Mesendoderm (in vitro differentiated cells): ENCODE measurements at regions not wholly inside any gene's neighbourhood (a gene's known extent, or its start where the extent isn't known, plus 50 kb on each side); places are given as distances from the start of the nearest gene placed in this dataset. TPM values are rescaled to one million over a fixed set of nuclear protein-coding genes. Genes with fewer than 3 reads are reported as not detected.

Source experiments
- small RNA-seq: library from polyadenylated mRNA; stranded (forward); fragments of <200 nt; extraction: miRNeasy Mini kit (QIAGEN cat#:217004); gene quantifications from one replicate; pipeline ENCODE3, GENCODE V24; 2013; ENCODE audit not compliant: insufficient read depth

Small RNA genes in the stretch of these regions (small RNA-seq; reads per million reads assigned to genes)
- gene RNU1-7P: not detected
